CD14-positive monocyte (primary cell): ENCODE measurements at regions not wholly inside any gene's neighbourhood (a gene's known extent, or its start where the extent isn't known, plus 50 kb on each side); places are given as distances from the start of the nearest gene placed in this dataset.
A peak's percentile ranks its signal among the peaks of the same experiment; 100 is the strongest.

ENCODE experiments used
- DNase-seq, 3 donors: peaks; one replicate each; pipeline ENCODE4 v3.0.0-alpha.2; 2011 to 2022
- H2AFZ ChIP-seq: 2 replicates; pipeline ENCODE4 v1.6.0; 2012; ENCODE audit warnings: mild to moderate bottlenecking, low read depth, low read length, inconsistent platforms; ENCODE audit not compliant: insufficient read depth, poor library complexity, severe bottlenecking
- H3K27ac ChIP-seq, 2 donors: 1 replicate in 1 of 2; 2 replicates in 1 of 2; pipeline ENCODE4 v1.5.1; 2012 to 2013; ENCODE audit warnings: low read length in 2 of 2, control low read depth in 1 of 2, inconsistent platforms in 1 of 2, low read depth in 1 of 2, mild to moderate bottlenecking in 1 of 2
- H3K27me3 ChIP-seq, 2 donors: one replicate each; pipeline versions ENCODE4 v1.6.0 to v1.6.1; 2011 to 2013; ENCODE audit warnings: low read length in 2 of 2; ENCODE audit not compliant: control insufficient read depth in 2 of 2, insufficient read depth in 2 of 2
- H3K36me3 ChIP-seq, 2 donors: replicated peaks in 1 of 2; 1 replicate in 1 of 2; 2 replicates in 1 of 2; pipeline versions ENCODE4 v1.5.1 to v1.6.1; 2012 to 2013; ENCODE audit warnings: low read length in 2 of 2, control low read depth in 1 of 2, inconsistent platforms in 1 of 2, mild to moderate bottlenecking in 1 of 2; ENCODE audit not compliant: insufficient read depth in 2 of 2, control insufficient read depth in 1 of 2
- H3K4me1 ChIP-seq, 2 donors: 1 replicate in 1 of 2; 2 replicates in 1 of 2; pipeline versions ENCODE4 v1.5.1 to v1.6.1; 2012 to 2013; ENCODE audit warnings: low read length in 2 of 2, control low read depth in 1 of 2, inconsistent platforms in 1 of 2, mild to moderate bottlenecking in 1 of 2, moderate library complexity in 1 of 2; ENCODE audit not compliant: insufficient read depth in 2 of 2, control insufficient read depth in 1 of 2
- H3K4me2 ChIP-seq: replicated peaks from 2 replicates; pipeline ENCODE3; 2012; ENCODE audit warnings: low read length, moderate library complexity, mild to moderate bottlenecking; ENCODE audit not compliant: poor library complexity, severe bottlenecking; ENCODE audit errors: extremely low read depth
- H3K4me3 ChIP-seq, 3 experiments: fragments of 200-600 bp in 1 of 3; sonication (generic) in 1 of 3; replicated peaks in 1 of 3; 1 replicate in 2 of 3; 2 replicates in 1 of 3; pipeline ENCODE4 v1.5.1; 2011 to 2013; ENCODE audit warnings: low read length in 3 of 3, mild to moderate bottlenecking in 3 of 3, control low read depth in 2 of 3, low read depth in 2 of 3, inconsistent platforms in 1 of 3, moderate library complexity in 1 of 3
- H3K79me2 ChIP-seq: 2 replicates; pipeline ENCODE4 v1.6.0; 2012; ENCODE audit warnings: mild to moderate bottlenecking, control low read depth, inconsistent platforms, low read length, moderate library complexity; ENCODE audit not compliant: insufficient read depth
- H3K9ac ChIP-seq: 2 replicates; pipeline ENCODE4 v1.6.0; 2017; ENCODE audit warnings: low read length, mild to moderate bottlenecking; ENCODE audit not compliant: insufficient read depth, poor library complexity, severe bottlenecking
- H3K9me3 ChIP-seq, 2 donors: replicated peaks in 1 of 2; 1 replicate in 1 of 2; 2 replicates in 1 of 2; pipeline versions ENCODE4 v1.5.1 to v1.6.1; 2012 to 2013; ENCODE audit warnings: low read length in 2 of 2, control low read depth in 1 of 2; ENCODE audit not compliant: control insufficient read depth in 1 of 2, insufficient read depth in 1 of 2
- H4K20me1 ChIP-seq: 2 replicates; pipeline ENCODE4 v1.6.0; 2012; ENCODE audit warnings: mild to moderate bottlenecking, low read length, control low read depth, moderate library complexity; ENCODE audit not compliant: insufficient read depth
- H3K27ac Mint-ChIP-seq, 7 donors: one replicate each; pipeline ENCODE4 v1.8.0; 2020; ENCODE audit warnings: mild to moderate bottlenecking in 7 of 7, mixed read lengths in 7 of 7, moderate library complexity in 6 of 7, inconsistent platforms in 2 of 7
- H3K27me3 Mint-ChIP-seq, 3 donors: one replicate each; pipeline ENCODE4 v1.8.0; 2021 to 2022; ENCODE audit warnings: low read depth in 3 of 3, mild to moderate bottlenecking in 3 of 3, mixed read lengths in 3 of 3, moderate library complexity in 3 of 3, inconsistent platforms in 1 of 3
- H3K36me3 Mint-ChIP-seq, 2 donors: one replicate each; pipeline ENCODE4 v1.8.0; 2020; ENCODE audit warnings: mixed read lengths in 2 of 2, inconsistent platforms in 1 of 2, mild to moderate bottlenecking in 1 of 2
- H3K4me1 Mint-ChIP-seq: one replicate; pipeline ENCODE4 v1.8.0; 2020; ENCODE audit warnings: mild to moderate bottlenecking, mixed read lengths
- H3K4me3 Mint-ChIP-seq, 2 donors: one replicate each; pipeline ENCODE4 v1.8.0; 2020; ENCODE audit warnings: mild to moderate bottlenecking in 2 of 2, mixed read lengths in 2 of 2, moderate library complexity in 1 of 2
- H3K9me3 Mint-ChIP-seq, 7 donors: one replicate each; pipeline ENCODE4 v1.8.0; 2020 to 2022; ENCODE audit warnings: mixed read lengths in 7 of 7, mild to moderate bottlenecking in 6 of 7, moderate library complexity in 6 of 7, inconsistent platforms in 2 of 7
- CTCF ChIP-seq: fragments of 200-600 bp; IDR thresholded peaks from one replicate; pipeline ENCODE4 v1.8.0; 2022; ENCODE audit warnings: antibody characterized with exemption, mild to moderate bottlenecking
- WGBS: methylation state at CpG from one replicate; pipeline ENCODE4 v1.1.5; 2013; ENCODE audit warnings: missing lambda C conversion rate; ENCODE audit not compliant: insufficient coverage; 5-methylcytosine and 5-hydroxymethylcytosine counted together
- intact Hi-C, 2 donors: fragments of 100-400 bp; cut with micrococcal nuclease; formaldehyde crosslinking; loops; one replicate each; pipeline versions ENCODE4 v1.15.0 to v1.15.1; 2023

GRCh38 chr15:79492065-79492464, 59.9 kb downstream of the MINAR1 start:
- H3K4me3 Mint-ChIP-seq: no peak overlapping the region
- no peak for TF ChIP-seq CTCF
- H3K27me3 ChIP-seq: no peaks in the 10 kb centered on the region
- peaks cover 0 to 4% (median 0%) of the 10 kb centered on the region in 3 donors for H3K27me3 Mint-ChIP-seq
- no peaks in the 10 kb centered on the region for H3K4me1 Mint-ChIP-seq
- H3K27ac Mint-ChIP-seq: no peak overlapping the region
- no peaks in the 10 kb centered on the region for H3K79me2 ChIP-seq
- H3K27ac ChIP-seq: no peak overlapping the region
- H3K9ac ChIP-seq: no peak overlapping the region
- H3K36me3 ChIP-seq: no peaks in the 10 kb centered on the region
- 100% methylated on average over 1 of the region's 3 CpGs for WGBS
- intact Hi-C loops: no loop called here
- no peaks in the 10 kb centered on the region for H4K20me1 ChIP-seq
- no peaks in the 10 kb centered on the region for H3K4me1 ChIP-seq
- no peak overlapping the region for H3K4me2 ChIP-seq
- no peak overlapping the region for H3K4me3 ChIP-seq
- peaks cover 0 to 7% (median 0%) of the 10 kb centered on the region in 7 donors for H3K9me3 Mint-ChIP-seq
- H3K9me3 ChIP-seq: no peaks in the 10 kb centered on the region
- no peak overlapping the region for H2AFZ ChIP-seq
- no peaks in the 10 kb centered on the region for H3K36me3 Mint-ChIP-seq
- no peak for DNase-seq

- Histone ChIP-seq H3K9ac (no peak overlapping the region), H3K27ac (no peak overlapping the region), H3K4me2 (no peak overlapping the region), H3K79me2 (no peaks in the 10 kb centered on the region), H3K4me3 (no peak overlapping the region), H3K9me3 (no peaks in the 10 kb centered on the region), H3K36me3 (no peaks in the 10 kb centered on the region), H3K27me3 (peaks cover 0 to 3% of the 10 kb centered on the region in 2 donors), H2AFZ (no peak overlapping the region), H3K4me1 (no peaks in the 10 kb centered on the region), H4K20me1 (no peaks in the 10 kb centered on the region)
- Mint-ChIP-seq H3K4me3 (peak overlapping the region in 1 of 2 donors; percentile 27), H3K9me3 (peaks cover 0 to 7% (median 0%) of the 10 kb centered on the region in 7 donors), H3K4me1 (no peaks in the 10 kb centered on the region), H3K27ac (peak overlapping the region in 1 of 7 donors; percentile 2), H3K36me3 (no peaks in the 10 kb centered on the region), H3K27me3 (peaks cover 0 to 4% (median 2%) of the 10 kb centered on the region in 3 donors)
- no peak for TF ChIP-seq CTCF
- intact Hi-C loops: no loop called here
- WGBS: 75% methylated on average over 5 of the region's 7 CpGs
- DNase-seq: no peak
These were observed 62.3 kb downstream of the MINAR1 start for GRCh38 chr15:79494384-79494909.
